GM19463 (cell line): ENCODE measurements at regions not wholly inside any gene's neighbourhood (a gene's known extent, or its start where the extent isn't known, plus 50 kb on each side); places are given as distances from the start of the nearest gene placed in this dataset.

Experiments
- ATAC-seq: cut with Tn5 transposase; IDR thresholded peaks from one replicate; pipeline ENCODE4 v1.9.1; 2021; ENCODE audit warnings: mild to moderate bottlenecking, moderate library complexity; ENCODE audit not compliant: unreplicated experiment

- ATAC-seq, result no peak
Measured at GRCh38 chr14:100955201-100955600, 51.7 kb upstream of the RTL1 start.

- no peak for ATAC-seq
Measured at GRCh38 chr14:100962494-100962893, 59.0 kb upstream of the RTL1 start.

- ATAC-seq, result no peak
Measured at GRCh38 chr14:100965296-100965695, 61.8 kb upstream of the RTL1 start.

- ATAC-seq, result no peak
Measured at GRCh38 chr14:100967178-100967577, 63.7 kb upstream of the RTL1 start.

GRCh38 chr14:100967930-100968329, 64.4 kb upstream of the RTL1 start:
- no peak for ATAC-seq

GRCh38 chr14:100972118-100972897, 68.8 kb upstream of the RTL1 start:
- no peak for ATAC-seq

- ATAC-seq, result no peak
Measured at GRCh38 chr14:100975671-100976070, 72.1 kb upstream of the RTL1 start.

GRCh38 chr14:100979079-100979478, 75.6 kb upstream of the RTL1 start:
- ATAC-seq, result no peak

- no peak for ATAC-seq
Measured at GRCh38 chr14:100979780-100980179, 76.3 kb upstream of the RTL1 start.

- ATAC-seq, result no peak
Measured at GRCh38 chr14:100980823-100981222, 77.3 kb upstream of the RTL1 start.

GRCh38 chr14:100981809-100982208, 78.3 kb upstream of the RTL1 start:
- no peak for ATAC-seq

GRCh38 chr14:100982353-100982752, 78.8 kb upstream of the RTL1 start:
- no peak for ATAC-seq

GRCh38 chr14:100982762-100983161, 79.2 kb upstream of the RTL1 start:
- no peak for ATAC-seq

- ATAC-seq, result no peak
Measured at GRCh38 chr14:100983710-100984109, 80.2 kb upstream of the RTL1 start.

- ATAC-seq, result no peak
Measured at GRCh38 chr14:100988011-100988410, 84.5 kb upstream of the RTL1 start.

- peak; percentile 84 for ATAC-seq
Measured at GRCh38 chr14:100988411-100988900, 84.9 kb upstream of the RTL1 start.

GRCh38 chr14:100988956-100989355, 85.4 kb upstream of the RTL1 start:
- no peak for ATAC-seq

- ATAC-seq, result no peak
Measured at GRCh38 chr14:100989924-100990323, 86.4 kb upstream of the RTL1 start.

- no peak for ATAC-seq
Measured at GRCh38 chr14:100994082-100994481, 90.6 kb upstream of the RTL1 start.

GRCh38 chr14:100994756-100995330, 91.3 kb upstream of the RTL1 start:
- no peak for ATAC-seq

- no peak for ATAC-seq
Measured at GRCh38 chr14:101000711-101001250, 97.3 kb upstream of the RTL1 start.
